BJ (cell line): ENCODE measurements at regions not wholly inside any gene's neighbourhood (a gene's known extent, or its start where the extent isn't known, plus 50 kb on each side); places are given as distances from the start of the nearest gene placed in this dataset.

ENCODE experiments used
- CTCF ChIA-PET: fragments of 350-600 bp; formaldehyde crosslinking; extraction: SDS; loops from one replicate; lab custom pipeline; 2021; ENCODE audit warnings: antibody characterized with exemption, inconsistent platforms; lab: Yijun Ruan, JAX
- POLR2A ChIA-PET: fragments of 300-600 bp; sonication (Branson Sonifier 250); formaldehyde crosslinking; extraction: SDS; loops from one replicate; lab custom pipeline; 2021; ENCODE audit warnings: antibody characterized with exemption; lab: Charles Lee
- DNase-seq: peaks from one replicate; pipeline ENCODE4 v3.0.0-alpha.2; 2011; ENCODE audit warnings: low read depth
- H3K27me3 ChIP-seq: 2 replicates; pipeline ENCODE4 v1.6.0; 2011; ENCODE audit warnings: low read length; ENCODE audit not compliant: control insufficient read depth, insufficient read depth
- H3K36me3 ChIP-seq: 2 replicates; pipeline ENCODE4 v1.5.1; 2011; ENCODE audit warnings: low read length; ENCODE audit not compliant: control insufficient read depth, insufficient read depth
- H3K4me3 ChIP-seq: 2 replicates; pipeline ENCODE4 v1.5.1; 2011; ENCODE audit warnings: low read depth, mild to moderate bottlenecking, control low read depth, low read length
- CTCF ChIP-seq: IDR thresholded peaks from 2 replicates; pipeline ENCODE4 v1.5.1; 2011; ENCODE audit warnings: low read depth, mild to moderate bottlenecking, control low read depth, inconsistent platforms, low read length, moderate library complexity; ENCODE audit not compliant: insufficient read depth

DNA sequence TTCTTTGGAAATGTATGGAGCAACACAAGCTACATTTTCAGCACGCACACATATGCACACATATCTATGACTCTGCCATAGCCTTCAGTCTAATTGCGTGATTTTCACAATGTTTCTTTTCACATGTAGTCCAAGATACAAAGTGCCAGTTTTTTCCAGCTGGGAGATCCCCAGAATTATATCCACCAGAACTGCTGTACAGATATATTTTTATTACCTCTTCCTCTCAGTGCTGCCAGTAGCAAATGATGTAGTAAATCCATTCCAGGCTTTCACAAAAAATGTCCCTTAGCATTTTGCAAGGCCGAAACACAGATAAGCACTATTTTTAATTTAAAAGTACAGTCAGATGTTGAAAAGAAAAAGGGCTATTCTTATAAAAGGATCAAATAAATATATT, 719.8 kb upstream of the SEMA6D start:
- DNase-seq = no peak
- Histone ChIP-seq H3K4me3 (no peak overlapping the region), H3K27me3 (no peaks in the 10 kb centered on the region), H3K36me3 (no peaks in the 10 kb centered on the region)
- ChIA-PET POLR2A (no interaction called here), CTCF (no interaction called here)
- TF ChIP-seq CTCF = no peak

- Histone ChIP-seq H3K36me3 (no peaks in the 10 kb centered on the region), H3K4me3 (no peak overlapping the region), H3K27me3 (no peaks in the 10 kb centered on the region)
- no peak for DNase-seq
- CTCF ChIA-PET = no interaction called here
- no peak for TF ChIP-seq CTCF
- POLR2A ChIA-PET = no interaction called here
Observed at GRCh38 chr15:47003568-47003967, 713.7 kb upstream of the SEMA6D start.

DNA sequence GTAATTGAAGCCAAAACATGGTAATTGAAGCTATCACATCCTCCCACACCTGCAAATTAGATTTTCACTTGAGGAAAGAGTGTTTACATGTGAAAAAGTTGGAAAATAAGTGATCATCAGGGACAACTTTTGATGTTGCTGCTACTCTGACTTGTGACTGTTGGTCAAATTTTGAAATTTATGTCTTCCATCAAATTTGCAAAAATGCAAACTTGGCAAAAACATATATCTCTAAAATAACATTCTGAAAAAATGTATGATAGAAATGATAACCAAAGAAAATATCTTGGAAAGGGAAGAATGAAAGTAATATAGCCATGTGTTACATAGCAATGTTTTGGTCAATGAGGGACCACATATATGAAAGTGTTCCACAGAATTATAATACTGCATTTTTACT, 703.9 kb upstream of the SEMA6D start:
- DNase-seq = no peak
- Histone ChIP-seq H3K27me3 (no peaks in the 10 kb centered on the region), H3K36me3 (no peaks in the 10 kb centered on the region), H3K4me3 (no peak overlapping the region)
- TF ChIP-seq CTCF = no peak
- ChIA-PET POLR2A (no interaction called here), CTCF (no interaction called here)

GRCh38 chr15:47027322-47027946, 689.9 kb upstream of the SEMA6D start:
- Histone ChIP-seq H3K27me3 (no peaks in the 10 kb centered on the region), H3K4me3 (no peak overlapping the region), H3K36me3 (no peaks in the 10 kb centered on the region)
- POLR2A ChIA-PET = no interaction called here
- DNase-seq = no peak
- CTCF ChIA-PET = no interaction called here
- no peak for TF ChIP-seq CTCF

- ChIA-PET POLR2A (no interaction called here), CTCF (no interaction called here)
- no peaks in the 10 kb centered on the region for H3K36me3 ChIP-seq
- no peak overlapping the region for H3K4me3 ChIP-seq
- DNase-seq = no peak
- TF ChIP-seq CTCF = no peak
- no peaks in the 10 kb centered on the region for H3K27me3 ChIP-seq
Observed at GRCh38 chr15:47035475-47036406, 681.6 kb upstream of the SEMA6D start.
